ENCODE measurements at regions not wholly inside any gene's neighbourhood (a gene's known extent, or its start where the extent isn't known, plus 50 kb on each side); places are given as distances from the start of the nearest gene placed in this dataset.

DNA sequence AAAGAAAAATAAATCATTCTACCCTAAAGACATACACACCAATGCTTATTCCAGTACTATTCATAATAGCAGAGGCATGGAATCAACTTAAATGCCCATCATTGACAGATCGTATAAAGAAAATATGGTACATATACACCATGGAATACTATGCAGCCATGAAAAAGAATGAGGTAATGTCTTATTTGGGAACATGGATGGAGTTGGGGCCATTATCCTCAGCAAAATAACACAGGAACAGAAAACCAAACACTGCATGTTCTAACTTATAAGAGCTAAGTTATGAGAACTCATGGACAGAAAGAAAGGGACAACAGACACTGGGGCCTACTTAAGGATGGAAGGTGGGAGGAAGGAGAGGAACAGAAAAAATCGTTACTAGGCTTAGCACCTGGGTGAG is 527.5 kb upstream of the ST8SIA4 start:
- TF ChIP-seq POLR2A (IDR thresholded peaks at IDR 0.05) = no peak
- TF ChIP-seq, protein P1, sequence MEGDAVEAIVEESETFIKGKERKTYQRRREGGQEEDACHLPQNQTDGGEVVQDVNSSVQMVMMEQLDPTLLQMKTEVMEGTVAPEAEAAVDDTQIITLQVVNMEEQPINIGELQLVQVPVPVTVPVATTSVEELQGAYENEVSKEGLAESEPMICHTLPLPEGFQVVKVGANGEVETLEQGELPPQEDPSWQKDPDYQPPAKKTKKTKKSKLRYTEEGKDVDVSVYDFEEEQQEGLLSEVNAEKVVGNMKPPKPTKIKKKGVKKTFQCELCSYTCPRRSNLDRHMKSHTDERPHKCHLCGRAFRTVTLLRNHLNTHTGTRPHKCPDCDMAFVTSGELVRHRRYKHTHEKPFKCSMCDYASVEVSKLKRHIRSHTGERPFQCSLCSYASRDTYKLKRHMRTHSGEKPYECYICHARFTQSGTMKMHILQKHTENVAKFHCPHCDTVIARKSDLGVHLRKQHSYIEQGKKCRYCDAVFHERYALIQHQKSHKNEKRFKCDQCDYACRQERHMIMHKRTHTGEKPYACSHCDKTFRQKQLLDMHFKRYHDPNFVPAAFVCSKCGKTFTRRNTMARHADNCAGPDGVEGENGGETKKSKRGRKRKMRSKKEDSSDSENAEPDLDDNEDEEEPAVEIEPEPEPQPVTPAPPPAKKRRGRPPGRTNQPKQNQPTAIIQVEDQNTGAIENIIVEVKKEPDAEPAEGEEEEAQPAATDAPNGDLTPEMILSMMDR (IDR thresholded peaks at IDR 0.05 in 4 of 5, conservative IDR thresholded peaks at IDR 0.05 in 1 of 5) = no peak
